A673 (cell line): ENCODE measurements at regions not wholly inside any gene's neighbourhood (a gene's known extent, or its start where the extent isn't known, plus 50 kb on each side); places are given as distances from the start of the nearest gene placed in this dataset.

Experiments
- EZH2 ChIP-seq: fragments of 200-600 bp; sonication (generic); IDR thresholded peaks from 2 replicates; pipeline ENCODE4 v1.6.1; 2017; ENCODE audit warnings: borderline replicate concordance, low read depth, mild to moderate bottlenecking, mixed read lengths, antibody characterized with exemption, low read length; ENCODE audit not compliant: poor library complexity, severe bottlenecking
- TF ChIP-seq, protein P1 (sequence below): fragments of 300-800, 200-600 bp; sonication (generic); conservative IDR thresholded peaks from 2 replicates; pipeline ENCODE4 v1.5.1; 2017; ENCODE audit warnings: low read depth, mild to moderate bottlenecking, antibody characterized with exemption, low read length, moderate library complexity, mixed read lengths

DNA sequence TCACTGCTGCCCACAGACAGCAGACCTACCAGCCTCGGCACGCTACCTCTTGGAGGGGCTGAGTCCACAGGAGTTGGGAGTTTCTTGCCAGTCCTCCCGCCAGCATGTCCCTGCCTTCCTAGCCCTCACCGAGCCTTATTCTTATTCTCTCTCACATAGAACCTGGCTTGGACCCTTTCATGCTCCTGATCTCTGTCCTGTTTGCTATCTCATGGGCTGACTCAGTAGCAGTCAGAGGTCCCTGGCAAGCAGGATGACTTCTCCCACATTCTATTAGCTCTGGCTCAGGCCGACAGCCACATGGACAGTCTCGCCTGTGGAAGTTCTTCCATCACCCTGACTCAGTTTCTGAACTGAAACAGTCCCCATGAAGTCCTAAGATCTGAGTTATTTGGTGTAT, 79.5 kb upstream of the ADRA1D start:
- TF ChIP-seq EZH2, result no peak
- TF ChIP-seq, protein P1, sequence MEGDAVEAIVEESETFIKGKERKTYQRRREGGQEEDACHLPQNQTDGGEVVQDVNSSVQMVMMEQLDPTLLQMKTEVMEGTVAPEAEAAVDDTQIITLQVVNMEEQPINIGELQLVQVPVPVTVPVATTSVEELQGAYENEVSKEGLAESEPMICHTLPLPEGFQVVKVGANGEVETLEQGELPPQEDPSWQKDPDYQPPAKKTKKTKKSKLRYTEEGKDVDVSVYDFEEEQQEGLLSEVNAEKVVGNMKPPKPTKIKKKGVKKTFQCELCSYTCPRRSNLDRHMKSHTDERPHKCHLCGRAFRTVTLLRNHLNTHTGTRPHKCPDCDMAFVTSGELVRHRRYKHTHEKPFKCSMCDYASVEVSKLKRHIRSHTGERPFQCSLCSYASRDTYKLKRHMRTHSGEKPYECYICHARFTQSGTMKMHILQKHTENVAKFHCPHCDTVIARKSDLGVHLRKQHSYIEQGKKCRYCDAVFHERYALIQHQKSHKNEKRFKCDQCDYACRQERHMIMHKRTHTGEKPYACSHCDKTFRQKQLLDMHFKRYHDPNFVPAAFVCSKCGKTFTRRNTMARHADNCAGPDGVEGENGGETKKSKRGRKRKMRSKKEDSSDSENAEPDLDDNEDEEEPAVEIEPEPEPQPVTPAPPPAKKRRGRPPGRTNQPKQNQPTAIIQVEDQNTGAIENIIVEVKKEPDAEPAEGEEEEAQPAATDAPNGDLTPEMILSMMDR, result no peak
